ENCODE measurements at regions not wholly inside any gene's neighbourhood (a gene's known extent, or its start where the extent isn't known, plus 50 kb on each side); places are given as distances from the start of the nearest gene placed in this dataset.
"Not testable (repeated sequence)": the region's sequence is repeated elsewhere in the genome, so short reads cannot be mapped to it uniquely, and the experiment has no call there.

DNA sequence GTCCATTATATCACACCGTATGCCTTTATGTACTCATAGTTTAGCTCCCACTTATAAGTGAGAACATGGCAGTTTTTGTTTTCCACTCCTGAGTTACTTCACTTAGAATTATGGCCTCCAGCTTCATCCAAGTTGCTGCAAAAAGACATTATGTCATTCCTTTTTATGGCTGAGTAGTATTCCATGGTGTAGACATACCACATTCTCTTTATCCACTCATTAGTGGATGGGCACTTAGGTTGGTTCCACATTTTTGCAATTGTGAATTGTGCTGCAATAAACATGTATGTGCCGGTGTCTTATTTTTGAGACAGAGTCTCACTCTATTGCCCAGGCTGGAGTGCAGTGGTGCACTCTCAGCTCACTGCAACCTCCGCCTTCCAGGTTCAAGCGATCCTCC lies 74.1 kb upstream of the IQSEC1 start:
- DNase-seq = no peak

DNA sequence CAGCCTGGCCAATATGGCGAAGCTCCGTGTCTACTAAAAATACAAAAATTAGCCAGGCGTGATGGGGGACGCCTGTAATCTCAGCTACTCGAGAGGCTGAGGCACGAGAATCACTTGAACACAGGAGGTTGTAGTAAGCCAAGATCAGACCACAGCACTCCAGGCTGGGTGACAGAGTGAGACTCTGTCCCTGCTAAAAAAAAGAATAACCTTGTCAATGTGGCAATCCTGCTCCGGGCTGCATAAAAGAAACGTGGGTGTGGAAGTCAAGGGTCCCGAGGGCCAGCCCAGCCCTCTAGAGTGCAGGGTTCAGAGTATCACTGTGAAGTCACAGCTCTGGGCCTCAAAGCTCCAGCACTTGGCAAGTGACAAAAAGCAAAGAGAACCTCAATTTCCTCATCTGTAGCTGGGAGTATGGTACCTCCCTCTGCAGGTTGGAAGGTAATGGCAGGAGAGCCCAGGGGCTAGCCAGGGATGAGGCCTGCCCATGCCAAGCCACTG lies 73.5 kb upstream of the IQSEC1 start:
- DNase-seq = no peak

- DNase-seq = no peak
These were observed 72.8 kb upstream of the IQSEC1 start for GRCh38 chr3:13145826-13146642.

DNA sequence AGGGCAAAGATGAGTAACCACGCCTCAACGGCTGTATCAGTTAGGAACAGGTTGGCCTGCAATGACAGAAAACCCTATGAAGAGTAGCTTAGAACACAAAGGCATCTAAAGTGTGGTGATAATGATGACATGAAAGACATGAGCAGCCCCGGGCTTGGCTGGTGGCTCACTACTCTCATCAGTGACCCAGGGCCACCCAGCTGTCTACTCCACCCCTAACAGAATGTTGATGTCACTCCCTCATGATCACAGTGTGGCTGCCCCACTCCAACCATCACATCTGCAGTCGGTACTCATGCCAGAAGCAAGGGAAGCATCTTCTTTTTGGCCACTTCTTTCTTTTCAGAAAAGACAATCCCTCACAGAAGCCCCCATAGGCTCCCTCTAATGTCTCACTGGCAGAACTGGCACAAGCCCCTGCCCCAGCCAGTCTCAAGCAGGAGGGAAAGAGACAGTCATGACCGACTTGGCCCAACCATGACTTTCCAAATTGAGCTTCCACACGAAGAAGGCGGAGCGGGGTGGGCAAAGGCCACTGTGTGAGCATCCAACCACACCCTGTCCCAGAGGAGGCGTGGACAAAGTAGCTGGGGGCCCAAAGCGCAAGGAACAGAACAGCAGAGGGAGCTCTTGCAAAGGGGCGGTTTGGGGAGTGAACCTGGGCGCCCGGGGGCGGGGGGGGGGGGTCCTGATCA lies 72.0 kb upstream of the IQSEC1 start:
- no peak for DNase-seq

DNA sequence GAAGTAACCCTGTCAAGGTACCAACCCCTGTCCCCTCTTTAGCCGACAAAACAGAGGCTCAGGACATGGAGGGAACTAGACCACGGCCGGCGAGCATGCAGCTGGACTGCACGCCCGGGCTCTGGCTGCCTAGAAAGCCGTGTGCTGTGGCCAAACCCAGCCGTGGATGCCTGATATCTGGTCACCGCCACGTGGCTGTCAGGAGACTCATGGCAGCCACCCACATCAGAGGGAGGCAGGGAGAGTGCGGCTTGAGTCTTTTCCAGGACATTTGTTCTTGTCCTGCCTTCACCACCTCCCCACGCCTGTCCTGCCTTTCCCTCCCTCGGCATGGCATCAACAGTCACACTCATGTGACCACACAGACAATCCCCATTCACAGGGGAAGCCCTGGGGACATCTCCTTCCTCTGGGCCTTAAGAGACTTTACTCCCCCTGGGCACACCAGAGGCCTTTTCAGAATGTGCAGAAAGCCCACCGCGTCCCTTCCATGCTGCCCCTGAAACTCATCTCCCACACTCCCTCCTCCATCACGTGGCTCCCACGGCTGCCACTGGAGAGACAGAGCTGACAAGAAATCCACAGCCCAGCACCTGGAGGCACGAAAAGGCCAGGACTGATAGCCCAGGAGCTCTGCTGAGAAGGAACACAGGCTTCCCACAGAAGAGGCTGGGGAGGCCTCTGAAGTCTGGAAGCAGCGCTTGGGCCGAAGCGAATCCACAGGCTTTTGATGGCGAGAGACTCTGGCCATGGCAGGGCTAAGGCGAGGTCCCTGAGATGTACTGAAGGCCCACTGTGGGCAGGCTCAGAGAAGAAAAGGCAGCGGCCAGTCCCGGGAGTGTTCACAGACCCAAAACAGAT lies 71.2 kb upstream of the IQSEC1 start:
- no peak for DNase-seq

GRCh38 chr3:13143381-13144004 lies 70.3 kb upstream of the IQSEC1 start:
- no peak for DNase-seq

DNA sequence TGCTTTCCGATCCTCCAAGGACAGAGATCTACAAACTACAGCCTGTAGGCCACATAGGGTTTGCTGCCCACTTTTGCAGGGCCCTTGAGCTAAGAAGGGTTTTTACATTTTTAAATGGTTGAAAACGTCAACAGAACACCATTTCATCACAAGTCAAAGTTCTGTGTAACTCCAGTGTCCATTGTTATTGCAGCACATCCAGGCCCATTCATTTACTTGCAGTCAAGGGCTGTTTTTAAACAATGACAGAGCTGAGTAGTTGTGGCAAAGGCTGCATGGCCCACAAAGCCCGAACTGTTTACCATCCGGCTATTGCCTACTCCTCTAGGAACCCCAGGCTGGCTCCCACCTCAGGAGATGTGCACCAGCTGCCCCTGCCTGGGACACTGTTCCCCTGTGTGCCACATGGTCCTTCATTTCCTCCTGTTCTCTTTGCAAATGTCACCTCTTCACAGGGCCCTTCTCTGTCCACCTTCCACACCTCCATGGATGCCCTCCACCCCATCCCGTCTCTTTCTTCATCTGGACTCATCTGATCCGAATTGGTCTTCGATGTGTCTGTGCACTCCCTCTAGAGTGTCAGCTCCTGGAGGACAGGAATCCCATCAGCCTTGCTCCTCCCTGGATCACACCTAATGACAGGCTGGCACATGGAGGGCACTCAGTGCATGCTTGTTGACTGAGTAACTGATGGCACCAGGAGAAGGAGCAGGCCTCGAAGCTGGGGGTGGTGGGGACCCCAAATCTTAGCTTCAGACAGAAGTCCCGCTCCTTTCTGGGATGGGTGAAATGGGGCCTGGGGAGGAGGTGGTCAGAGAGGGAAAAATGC lies 69.5 kb upstream of the IQSEC1 start:
- no peak for DNase-seq

GRCh38 chr3:13141991-13142412 lies 68.8 kb upstream of the IQSEC1 start:
- DNase-seq = no peak

GRCh38 chr3:13141183-13141582 lies 68.0 kb upstream of the IQSEC1 start:
- no peak for DNase-seq

- DNase-seq = no peak
These were observed 67.4 kb upstream of the IQSEC1 start for GRCh38 chr3:13140596-13140995.

- DNase-seq = no peak
These were observed 66.3 kb upstream of the IQSEC1 start for GRCh38 chr3:13139471-13140065.

DNA sequence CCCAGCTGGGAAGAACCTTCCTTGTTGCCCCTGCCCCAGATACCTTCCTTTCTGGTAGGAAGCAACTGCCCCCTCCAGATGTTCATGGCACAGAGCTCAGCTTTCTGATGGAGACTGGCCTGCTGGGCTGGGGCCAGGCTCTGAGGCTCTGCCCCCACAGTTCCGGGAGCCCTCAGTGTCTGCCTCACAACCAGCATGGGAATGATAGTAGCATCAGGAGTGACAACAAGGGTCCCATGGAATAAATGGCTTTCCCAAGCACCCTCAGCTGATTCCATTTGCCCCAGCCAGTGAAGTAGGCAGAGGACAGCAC lies 65.6 kb upstream of the IQSEC1 start:
- DNase-seq = no peak

GRCh38 chr3:13137941-13138832 lies 65.0 kb upstream of the IQSEC1 start:
- DNase-seq = no peak

- not testable (repeated sequence) for DNase-seq
These were observed 63.6 kb upstream of the IQSEC1 start for GRCh38 chr3:13136848-13137247.

- no peak for DNase-seq
These were observed 63.2 kb upstream of the IQSEC1 start for GRCh38 chr3:13136426-13136825.

GRCh38 chr3:13135811-13136321 lies 62.6 kb upstream of the IQSEC1 start:
- DNase-seq = no peak

DNA sequence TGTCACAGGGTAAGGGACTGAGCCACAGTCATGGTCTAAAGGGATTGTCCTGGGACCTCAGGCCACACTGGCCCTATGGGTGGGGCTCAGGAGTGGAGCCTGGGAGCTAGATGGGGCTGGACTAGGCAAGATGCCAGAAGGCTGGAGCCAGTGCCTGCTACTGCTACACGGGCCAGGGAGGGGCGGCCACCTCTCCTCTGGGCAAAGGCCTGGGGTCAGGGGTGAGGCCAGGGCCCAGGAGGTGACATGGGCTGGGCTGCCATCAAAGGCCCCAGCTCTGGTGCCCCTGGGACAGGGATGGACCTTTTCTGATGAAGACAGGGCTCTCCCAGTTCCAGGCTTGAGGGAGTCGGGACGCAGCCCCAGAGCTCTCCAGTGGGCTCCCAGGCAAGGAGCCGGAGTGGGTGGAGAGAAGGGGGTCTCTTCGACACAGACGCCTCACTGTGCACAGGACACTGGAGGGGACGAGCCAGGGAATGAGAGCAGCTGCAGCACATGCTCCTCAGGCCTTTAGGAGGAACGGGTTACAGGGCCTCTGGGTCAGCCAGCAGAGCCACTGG lies 62.1 kb upstream of the IQSEC1 start:
- DNase-seq = no peak

- DNase-seq = no peak
These were observed 61.6 kb upstream of the IQSEC1 start for GRCh38 chr3:13134879-13135206.

GRCh38 chr3:13134166-13134878 lies 61.1 kb upstream of the IQSEC1 start:
- DNase-seq = no peak

Data from activated effector memory CD4-positive, alpha-beta T cell treated with Interleukin-2 at 50 U/mL for 16 hours (primary cell).